ENCODE measurements at regions not wholly inside any gene's neighbourhood (a gene's known extent, or its start where the extent isn't known, plus 50 kb on each side); places are given as distances from the start of the nearest gene placed in this dataset.

GRCh38 chr6:149129371-149130077 lies 188.0 kb upstream of the TAB2 start:
- TF ChIP-seq YY1 (IDR thresholded peaks at IDR 0.05; ENCODE audit: low read depth, low read length) = no peak
- no peak for TF ChIP-seq CTCF (IDR thresholded peaks at IDR 0.05; ENCODE audit: control extremely low read depth in 1 of 3, insufficient read depth in 1 of 3, low read depth in 1 of 3, low read length in 3 of 3)
- TF ChIP-seq TAF1 (IDR thresholded peaks at IDR 0.05; ENCODE audit: low read depth, low read length) = no peak
- no peak for TF ChIP-seq EGR1 (IDR thresholded peaks at IDR 0.05; ENCODE audit: borderline replicate concordance, low read depth, low read length)
- no peak for TF ChIP-seq CEBPB (IDR thresholded peaks at IDR 0.05; ENCODE audit: low read depth, low read length)
- no peak for TF ChIP-seq BACH1 (IDR thresholded peaks at IDR 0.05; ENCODE audit: low read length)
- TF ChIP-seq SUZ12 (IDR thresholded peaks at IDR 0.05; ENCODE audit: low read length) = no peak
- no peak for TF ChIP-seq RAD21 (IDR thresholded peaks at IDR 0.05 in 1 of 2, conservative IDR thresholded peaks at IDR 0.05 in 1 of 2; ENCODE audit: low read depth in 2 of 2, low read length in 2 of 2)
- no peak for TF ChIP-seq SAP30 (IDR thresholded peaks at IDR 0.05; ENCODE audit: insufficient read depth, insufficient replicate concordance, low read length)
- no peak for TF ChIP-seq CHD2 (IDR thresholded peaks at IDR 0.05; ENCODE audit: low read length)
- TF ChIP-seq RBBP5 (IDR thresholded peaks at IDR 0.05; ENCODE audit: borderline replicate concordance, low read depth, low read length) = no peak
- Histone ChIP-seq H3K9ac (replicated peaks in 1 of 4; ENCODE audit: extremely low read depth in 1 of 4, low read depth in 3 of 4, low read length in 3 of 4) (no peak overlapping the region), H3K4ac (replicated peaks; ENCODE audit: insufficient read length, low read depth, low read length) (no peak overlapping the region), H3K79me2 (ENCODE audit: control insufficient read depth in 1 of 2, insufficient read depth in 2 of 2, low read length in 2 of 2) (no peaks in the 10 kb centered on the region), H3K4me1 (replicated peaks in 1 of 4; ENCODE audit: control insufficient read depth in 3 of 4, insufficient read depth in 4 of 4, low read length in 3 of 4) (no peaks in the 10 kb centered on the region), H3K23me2 (ENCODE audit: low read depth, low read length) (no peaks in the 10 kb centered on the region), H2BK5ac (ENCODE audit: low read depth, low read length) (no peak overlapping the region), H3K36me3 (ENCODE audit: control insufficient read depth in 2 of 4, insufficient read depth in 4 of 4, low read length in 3 of 4) (no peaks in the 10 kb centered on the region; a peak in 1 of 8 replicates), H3K4me3 (ENCODE audit: extremely low read depth in 1 of 4, insufficient read depth in 2 of 4, low read depth in 3 of 4, low read length in 4 of 4) (no peak overlapping the region), H3K9me3 (ENCODE audit: insufficient read depth in 2 of 2, low read depth in 1 of 2, low read length in 1 of 2) (no peaks in the 10 kb centered on the region), H3K27me3 (replicated peaks in 1 of 4; ENCODE audit: control insufficient read depth in 3 of 4, extremely low read depth in 1 of 4, insufficient read depth in 3 of 4, low read length in 3 of 4) (no peaks in the 10 kb centered on the region; a peak in 1 of 7 replicates), H3K4me2 (ENCODE audit: insufficient read depth in 1 of 2, low read depth in 2 of 2, low read length in 2 of 2) (no peak overlapping the region), H2AK5ac (ENCODE audit: low read depth, low read length) (no peak overlapping the region), H4K5ac (ENCODE audit: insufficient read length, low read depth, low read length) (no peak overlapping the region), H3K27ac (ENCODE audit: low read depth, low read length) (no peak overlapping the region), H2BK120ac (replicated peaks; ENCODE audit: low read depth, low read length) (no peak overlapping the region), H2BK12ac (ENCODE audit: low read depth, low read length) (no peak overlapping the region), H4K20me1 (replicated peaks in 1 of 2; ENCODE audit: control insufficient read depth in 1 of 2, insufficient read depth in 2 of 2, low read length in 2 of 2) (no peaks in the 10 kb centered on the region), H2BK15ac (ENCODE audit: low read length) (no peak overlapping the region), H3K56ac (replicated peaks; ENCODE audit: insufficient read length, low read depth, low read length) (no peak overlapping the region), H4K91ac (replicated peaks; ENCODE audit: insufficient read length, low read length) (no peak overlapping the region), H3K23ac (ENCODE audit: insufficient read length) (no peak overlapping the region), H2AFZ (ENCODE audit: low read length) (no peak overlapping the region), H4K8ac (ENCODE audit: extremely low read depth, insufficient read depth, low read length) (no peak overlapping the region), H3K18ac (ENCODE audit: extremely low read depth, low read length) (no peak overlapping the region), H3K14ac (ENCODE audit: insufficient read length) (no peak overlapping the region), H3K79me1 (ENCODE audit: low read depth, low read length) (no peaks in the 10 kb centered on the region), H2BK20ac (ENCODE audit: low read length) (no peak overlapping the region)
- no peak for DNase-seq (ENCODE audit: low read depth in 1 of 2, low spot score in 2 of 2)
- ChIA-PET CTCF (ENCODE audit: partially characterized antibody) (interaction anchor here (1.7 kb wide), 1 partner anchor 9 kb away, joined by 3 read pairs; no protein-coding TSS in a partner anchor), POLR2A (ENCODE audit: partially characterized antibody) (no interaction called here)
- WGBS, 2 experiments (ENCODE audit: extremely low coverage in 1 of 2, insufficient coverage in 1 of 2, insufficient read length in 1 of 2, insufficient replicate concordance in 2 of 2, low coverage in 1 of 2, low lambda C conversion rate in 2 of 2, missing lambda C conversion rate in 1 of 2) = 83% methylated on average over 9 of the region's 9 CpGs; no CpG with 5 or more reads in 1 of the 2 experiments
- no peak for FAIRE-seq

All from H1 (cell line).